AG09319 (cell line): ENCODE measurements at regions not wholly inside any gene's neighbourhood (a gene's known extent, or its start where the extent isn't known, plus 50 kb on each side); places are given as distances from the start of the nearest gene placed in this dataset.

Source experiments
- DNase-seq: peaks from one replicate; pipeline ENCODE4 v3.0.0-alpha.2; 2010; ENCODE audit warnings: low read depth; ENCODE audit errors: extremely low read depth
- TF ChIP-seq, protein P1 (sequence below): IDR thresholded peaks from 2 replicates; pipeline ENCODE4 v1.5.1; 2011; ENCODE audit warnings: low read depth, mild to moderate bottlenecking, inconsistent platforms, low read length, moderate library complexity

DNA sequence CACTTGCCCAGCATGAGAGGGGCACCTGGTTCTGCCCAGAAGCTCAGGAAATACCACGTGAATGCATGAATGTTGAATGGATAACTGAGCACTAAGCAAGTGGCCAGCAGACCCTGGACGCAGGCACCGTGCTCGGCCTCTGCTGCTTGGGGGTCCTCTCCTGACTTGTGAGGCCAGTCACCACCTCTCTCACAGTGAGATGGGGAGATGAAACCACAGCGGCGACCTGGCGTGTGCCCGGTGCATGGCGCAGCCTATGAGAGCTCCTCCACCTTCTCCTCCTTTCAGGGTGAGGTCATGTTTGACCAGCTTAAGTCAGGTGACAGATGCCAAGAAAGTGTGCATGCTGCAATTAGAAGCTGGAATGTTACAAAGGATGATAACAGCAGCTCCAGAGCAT is 75.5 kb downstream of the HMX1 start:
- DNase-seq: no peak
- TF ChIP-seq, protein P1, sequence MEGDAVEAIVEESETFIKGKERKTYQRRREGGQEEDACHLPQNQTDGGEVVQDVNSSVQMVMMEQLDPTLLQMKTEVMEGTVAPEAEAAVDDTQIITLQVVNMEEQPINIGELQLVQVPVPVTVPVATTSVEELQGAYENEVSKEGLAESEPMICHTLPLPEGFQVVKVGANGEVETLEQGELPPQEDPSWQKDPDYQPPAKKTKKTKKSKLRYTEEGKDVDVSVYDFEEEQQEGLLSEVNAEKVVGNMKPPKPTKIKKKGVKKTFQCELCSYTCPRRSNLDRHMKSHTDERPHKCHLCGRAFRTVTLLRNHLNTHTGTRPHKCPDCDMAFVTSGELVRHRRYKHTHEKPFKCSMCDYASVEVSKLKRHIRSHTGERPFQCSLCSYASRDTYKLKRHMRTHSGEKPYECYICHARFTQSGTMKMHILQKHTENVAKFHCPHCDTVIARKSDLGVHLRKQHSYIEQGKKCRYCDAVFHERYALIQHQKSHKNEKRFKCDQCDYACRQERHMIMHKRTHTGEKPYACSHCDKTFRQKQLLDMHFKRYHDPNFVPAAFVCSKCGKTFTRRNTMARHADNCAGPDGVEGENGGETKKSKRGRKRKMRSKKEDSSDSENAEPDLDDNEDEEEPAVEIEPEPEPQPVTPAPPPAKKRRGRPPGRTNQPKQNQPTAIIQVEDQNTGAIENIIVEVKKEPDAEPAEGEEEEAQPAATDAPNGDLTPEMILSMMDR: no peak

GRCh38 chr4:8795140-8795539 is 76.5 kb downstream of the HMX1 start:
- TF ChIP-seq, protein P1: no peak
- DNase-seq: no peak

GRCh38 chr4:8794491-8794890 is 77.1 kb downstream of the HMX1 start:
- DNase-seq: no peak
- TF ChIP-seq, protein P1: no peak

DNA sequence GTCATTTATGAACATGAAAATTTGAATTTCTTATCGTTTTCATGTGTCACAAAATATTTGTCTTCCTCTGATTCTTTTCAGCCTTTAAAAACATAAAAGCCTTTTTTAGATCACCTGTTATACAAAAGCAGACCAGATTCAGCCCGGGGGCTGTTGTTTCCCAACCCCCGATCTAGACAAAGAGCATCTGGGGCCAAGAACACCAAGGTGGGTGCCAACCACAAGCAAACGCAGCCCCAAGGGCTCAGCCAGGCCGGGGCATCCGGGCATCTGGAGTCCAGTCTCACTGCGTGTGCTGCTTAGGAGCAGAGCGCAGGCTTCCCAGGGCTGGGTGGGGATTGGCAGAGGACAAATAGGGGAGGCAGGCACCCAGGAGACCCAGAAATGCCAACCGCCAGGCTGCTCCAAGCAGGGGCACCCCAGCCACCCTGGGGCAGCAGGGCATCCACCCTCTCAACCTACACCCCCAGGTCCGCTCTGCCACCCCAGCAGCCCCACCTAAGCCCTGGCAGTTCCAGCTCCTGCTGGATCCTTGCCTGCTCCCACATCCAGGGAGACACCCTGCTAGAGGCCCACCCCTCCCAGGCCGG is 78.0 kb downstream of the HMX1 start:
- DNase-seq: no peak
- TF ChIP-seq, protein P1: no peak

- DNase-seq: no peak
- TF ChIP-seq, protein P1: no peak
Measured at GRCh38 chr4:8792491-8792890, 79.1 kb downstream of the HMX1 start.

GRCh38 chr4:8791609-8792008 is 80.0 kb downstream of the HMX1 start:
- no peak for DNase-seq
- TF ChIP-seq, protein P1: no peak

DNA sequence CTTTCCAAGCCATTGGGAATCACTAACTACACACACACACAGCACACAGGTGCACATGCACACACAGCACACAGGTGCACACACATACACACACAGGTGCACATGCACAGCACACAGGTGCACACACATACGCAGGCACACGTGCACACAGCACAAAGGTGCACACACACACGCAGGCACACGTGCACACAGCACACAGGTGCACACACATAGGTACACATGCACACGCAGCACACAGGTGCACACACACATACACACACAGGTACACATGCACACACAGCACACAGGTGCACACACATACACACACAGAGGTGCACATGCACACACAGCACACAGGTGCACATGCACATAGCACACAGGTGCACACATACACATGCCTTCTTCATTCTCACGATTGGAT is 80.9 kb downstream of the HMX1 start:
- TF ChIP-seq, protein P1: no peak
- DNase-seq: no peak
